ENCODE measurements at regions not wholly inside any gene's neighbourhood (a gene's known extent, or its start where the extent isn't known, plus 50 kb on each side); places are given as distances from the start of the nearest gene placed in this dataset.

DNA sequence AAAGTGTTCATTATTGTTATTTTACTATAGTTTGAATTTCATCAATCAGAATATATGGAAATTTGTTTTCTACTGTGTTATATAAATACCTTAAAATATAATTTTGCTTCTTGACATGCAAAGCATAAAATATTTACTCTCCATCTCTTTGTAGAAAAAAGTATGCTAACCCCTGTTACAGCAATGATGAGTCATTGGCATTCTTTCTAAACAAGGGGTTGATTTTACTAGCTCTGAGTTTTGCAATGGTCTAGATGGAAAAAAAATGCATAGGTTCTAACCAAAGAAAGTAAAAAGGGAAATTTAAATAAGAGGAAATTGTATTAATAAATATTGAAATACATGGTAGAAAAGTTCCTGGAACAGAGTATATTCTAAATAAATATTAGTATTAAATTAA lies 990.2 kb upstream of the ATXN7L3B start:
- no peak overlapping the region for H3K4me3 ChIP-seq
- no peak overlapping the region for H3K27ac ChIP-seq
- no peak overlapping the region for H3K4me2 ChIP-seq
- no peaks in the 10 kb centered on the region for H3K4me1 ChIP-seq (ENCODE audit: insufficient read depth)
- H3K27me3 ChIP-seq = no peaks in the 10 kb centered on the region
- no peaks in the 10 kb centered on the region for H3K9me2 ChIP-seq (replicated peaks; ENCODE audit: insufficient read depth)
- DNase-seq (ENCODE audit: low spot score) = no peak
- H3K9me3 ChIP-seq (ENCODE audit: low read depth) = no peaks in the 10 kb centered on the region
- TF ChIP-seq EZH2 (IDR thresholded peaks at IDR 0.05; ENCODE audit: borderline replicate concordance) (no peak), EZH2phosphoT487 (IDR thresholded peaks at IDR 0.05; ENCODE audit: low read depth, severe bottlenecking, unreplicated experiment) (no peak)
- TF ChIP-seq, protein P1, sequence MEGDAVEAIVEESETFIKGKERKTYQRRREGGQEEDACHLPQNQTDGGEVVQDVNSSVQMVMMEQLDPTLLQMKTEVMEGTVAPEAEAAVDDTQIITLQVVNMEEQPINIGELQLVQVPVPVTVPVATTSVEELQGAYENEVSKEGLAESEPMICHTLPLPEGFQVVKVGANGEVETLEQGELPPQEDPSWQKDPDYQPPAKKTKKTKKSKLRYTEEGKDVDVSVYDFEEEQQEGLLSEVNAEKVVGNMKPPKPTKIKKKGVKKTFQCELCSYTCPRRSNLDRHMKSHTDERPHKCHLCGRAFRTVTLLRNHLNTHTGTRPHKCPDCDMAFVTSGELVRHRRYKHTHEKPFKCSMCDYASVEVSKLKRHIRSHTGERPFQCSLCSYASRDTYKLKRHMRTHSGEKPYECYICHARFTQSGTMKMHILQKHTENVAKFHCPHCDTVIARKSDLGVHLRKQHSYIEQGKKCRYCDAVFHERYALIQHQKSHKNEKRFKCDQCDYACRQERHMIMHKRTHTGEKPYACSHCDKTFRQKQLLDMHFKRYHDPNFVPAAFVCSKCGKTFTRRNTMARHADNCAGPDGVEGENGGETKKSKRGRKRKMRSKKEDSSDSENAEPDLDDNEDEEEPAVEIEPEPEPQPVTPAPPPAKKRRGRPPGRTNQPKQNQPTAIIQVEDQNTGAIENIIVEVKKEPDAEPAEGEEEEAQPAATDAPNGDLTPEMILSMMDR (IDR thresholded peaks at IDR 0.05; ENCODE audit: poor library complexity) = no peak
- H4K20me1 ChIP-seq (ENCODE audit: insufficient read depth, poor library complexity, severe bottlenecking) = no peaks in the 10 kb centered on the region
- H2AFZ ChIP-seq = no peak overlapping the region
- H3K79me2 ChIP-seq = no peaks in the 10 kb centered on the region
- H3K36me3 ChIP-seq (replicated peaks; ENCODE audit: insufficient read depth, low read depth) = no peaks in the 10 kb centered on the region

DNA sequence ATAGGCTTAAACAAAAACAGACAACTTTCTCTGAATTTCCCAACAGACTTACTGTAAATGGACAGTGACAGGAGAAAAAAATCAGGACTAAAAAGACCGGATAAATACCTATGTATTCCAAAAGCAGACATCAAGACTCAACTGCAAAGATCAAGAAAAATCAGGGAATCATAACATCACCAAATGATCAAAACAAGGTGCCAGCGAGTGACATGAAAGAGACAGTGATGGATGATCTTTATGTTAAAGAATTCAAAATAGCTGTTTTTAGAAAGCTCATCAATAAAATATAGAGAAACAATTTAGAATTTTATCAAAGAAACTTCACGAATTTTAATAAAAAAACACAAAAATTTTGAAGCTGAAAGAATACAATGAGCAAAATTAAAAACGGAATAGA lies 952.5 kb upstream of the ATXN7L3B start:
- WGBS (ENCODE audit: low lambda C conversion rate, missing lambda C conversion rate) = 86% methylated on average over 4 of the region's 4 CpGs
- Histone ChIP-seq H3K27me3 (no peaks in the 10 kb centered on the region), H3K36me3 (replicated peaks; ENCODE audit: insufficient read depth, low read depth) (no peaks in the 10 kb centered on the region), H3K9me3 (ENCODE audit: low read depth) (no peaks in the 10 kb centered on the region), H3K9me2 (replicated peaks; ENCODE audit: insufficient read depth) (no peaks in the 10 kb centered on the region), H4K20me1 (ENCODE audit: insufficient read depth, poor library complexity, severe bottlenecking) (no peaks in the 10 kb centered on the region), H3K27ac (no peak overlapping the region), H2AFZ (no peak overlapping the region), H3K4me1 (ENCODE audit: insufficient read depth) (no peaks in the 10 kb centered on the region), H3K79me2 (no peaks in the 10 kb centered on the region), H3K4me3 (no peak overlapping the region), H3K4me2 (no peak overlapping the region)
- TF ChIP-seq EZH2 (IDR thresholded peaks at IDR 0.05; ENCODE audit: borderline replicate concordance) = no peak
- TF ChIP-seq, protein P1 (IDR thresholded peaks at IDR 0.05; ENCODE audit: poor library complexity) = no peak
- no peak for TF ChIP-seq EZH2phosphoT487 (IDR thresholded peaks at IDR 0.05; ENCODE audit: low read depth, severe bottlenecking, unreplicated experiment)
- no peak for DNase-seq (ENCODE audit: low spot score)

DNA sequence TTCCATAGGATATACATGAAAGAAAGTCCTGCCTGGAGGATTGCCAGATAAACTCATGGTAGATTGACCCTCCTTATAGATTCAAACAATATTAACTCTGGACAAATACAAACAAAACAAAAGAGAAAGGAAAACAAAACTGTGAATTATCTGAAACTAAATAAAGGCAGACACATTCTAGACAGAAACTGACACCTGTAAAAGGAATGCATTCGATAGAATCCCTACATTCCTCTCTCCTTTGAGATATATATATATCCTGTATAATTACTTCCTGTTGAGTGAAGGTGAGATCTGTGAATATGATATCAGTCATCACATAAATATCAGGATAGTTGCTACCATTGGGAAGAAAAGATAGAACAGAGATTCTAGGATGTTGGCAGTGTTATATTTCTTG lies 948.4 kb upstream of the ATXN7L3B start:
- Histone ChIP-seq H4K20me1 (ENCODE audit: insufficient read depth, poor library complexity, severe bottlenecking) (no peaks in the 10 kb centered on the region), H2AFZ (no peak overlapping the region)
- 83% methylated on average over 1 of the region's 1 CpG for WGBS (ENCODE audit: low lambda C conversion rate, missing lambda C conversion rate)

More for the DNA sequence above, 948.4 kb upstream of the ATXN7L3B start:
- no peaks in the 10 kb centered on the region for H3K9me2 ChIP-seq (replicated peaks; ENCODE audit: insufficient read depth)
- DNase-seq (ENCODE audit: low spot score) = no peak
- TF ChIP-seq EZH2 (IDR thresholded peaks at IDR 0.05; ENCODE audit: borderline replicate concordance) = no peak
- TF ChIP-seq, protein P1 (IDR thresholded peaks at IDR 0.05; ENCODE audit: poor library complexity) = no peak
- TF ChIP-seq EZH2phosphoT487 (IDR thresholded peaks at IDR 0.05; ENCODE audit: low read depth, severe bottlenecking, unreplicated experiment) = no peak
- H3K4me3 ChIP-seq = no peak overlapping the region
- H3K27me3 ChIP-seq = no peaks in the 10 kb centered on the region
- H3K9me3 ChIP-seq (ENCODE audit: low read depth) = no peaks in the 10 kb centered on the region
- no peaks in the 10 kb centered on the region for H3K36me3 ChIP-seq (replicated peaks; ENCODE audit: insufficient read depth, low read depth)
- no peak overlapping the region for H3K4me2 ChIP-seq
- no peak overlapping the region for H3K27ac ChIP-seq
- H3K4me1 ChIP-seq (ENCODE audit: insufficient read depth) = no peaks in the 10 kb centered on the region
- no peaks in the 10 kb centered on the region for H3K79me2 ChIP-seq

Data from hepatocyte (in vitro differentiated cells).